Muscle layer of colon (tissue), 2 donors: ENCODE measurements at regions not wholly inside any gene's neighbourhood (a gene's known extent, or its start where the extent isn't known, plus 50 kb on each side); places are given as distances from the start of the nearest gene placed in this dataset.

ENCODE experiments used
- H3K27ac ChIP-seq: one replicate; pipeline ENCODE4 v1.7.0; 2013; ENCODE audit warnings: low read depth, mild to moderate bottlenecking, low read length, moderate library complexity
- H3K27me3 ChIP-seq, 2 donors: one replicate each; pipeline ENCODE4 v1.7.0; 2013; ENCODE audit warnings: low read length in 2 of 2, mild to moderate bottlenecking in 2 of 2; ENCODE audit not compliant: insufficient read depth in 2 of 2, control insufficient read depth in 1 of 2
- H3K36me3 ChIP-seq: one replicate; pipeline ENCODE4 v1.7.0; 2013; ENCODE audit warnings: mild to moderate bottlenecking, low read length; ENCODE audit not compliant: insufficient read depth
- H3K4me1 ChIP-seq: one replicate; pipeline ENCODE4 v1.7.0; 2013; ENCODE audit warnings: mild to moderate bottlenecking, low read length; ENCODE audit not compliant: insufficient read depth
- H3K4me3 ChIP-seq, 2 donors: one replicate each; pipeline ENCODE4 v1.7.0; 2013; ENCODE audit warnings: low read length in 2 of 2, low read depth in 1 of 2, mild to moderate bottlenecking in 1 of 2, moderate library complexity in 1 of 2
- H3K9ac ChIP-seq: one replicate; pipeline ENCODE4 v1.7.0; 2013; ENCODE audit warnings: low read length
- H3K9me3 ChIP-seq: one replicate; pipeline ENCODE4 v1.7.0; 2013; ENCODE audit warnings: mild to moderate bottlenecking, low read length
- donor health status: abdominal sarcoma.
- donor health status: Adenocarcinoma of cecum.

- H3K9ac ChIP-seq = no peak overlapping the region
- H3K27ac ChIP-seq = no peak overlapping the region
- H3K4me1 ChIP-seq = peaks cover 9% of the 10 kb centered on the region
Measured at GRCh38 chr7:131607291-131608115, 51.1 kb upstream of the PODXL start.

GRCh38 chr7:131606346-131607290 is 50.2 kb upstream of the PODXL start:
- Histone ChIP-seq H3K4me1 (peaks cover 9% of the 10 kb centered on the region), H3K36me3 (no peaks in the 10 kb centered on the region), H3K27me3 (no peaks in the 10 kb centered on the region), H3K9ac (no peak overlapping the region), H3K4me3 (no peak overlapping the region), H3K9me3 (no peaks in the 10 kb centered on the region), H3K27ac (no peak overlapping the region)

More at GRCh38 chr7:131607291-131608115, 51.1 kb upstream of the PODXL start:
- Histone ChIP-seq H3K36me3 (no peaks in the 10 kb centered on the region), H3K27me3 (no peaks in the 10 kb centered on the region), H3K4me3 (no peak overlapping the region), H3K9me3 (no peaks in the 10 kb centered on the region)
